ENCODE measurements at regions not wholly inside any gene's neighbourhood (a gene's known extent, or its start where the extent isn't known, plus 50 kb on each side); places are given as distances from the start of the nearest gene placed in this dataset.

DNA sequence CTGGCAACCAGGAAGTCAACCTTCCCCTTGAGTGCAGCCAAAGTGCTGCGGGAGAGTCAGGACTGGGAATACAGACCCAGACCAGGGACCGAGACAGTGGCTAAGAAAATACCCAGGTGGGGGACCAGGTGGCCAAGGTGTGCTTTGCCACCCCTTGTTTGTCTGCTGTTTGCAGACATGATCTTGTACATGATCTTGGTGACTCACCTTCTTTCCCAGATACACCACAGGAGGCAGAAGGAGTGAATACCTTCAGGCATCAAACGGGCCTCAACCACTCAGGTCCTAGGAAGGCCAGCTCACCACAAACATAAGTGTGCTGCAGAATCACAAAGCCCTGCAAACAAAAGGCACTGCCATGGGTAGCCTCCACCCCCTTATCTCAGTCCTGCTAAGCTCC lies 62.0 kb downstream of the CNGA2 start:
- no peak for DNase-seq (ENCODE audit: low read depth, low spot score)
- in situ Hi-C loops (cut with HindIII; ENCODE audit: low pct_unique_long_range_greater_than_20kb, low sequenced_read_pairs): no loop called here

DNA sequence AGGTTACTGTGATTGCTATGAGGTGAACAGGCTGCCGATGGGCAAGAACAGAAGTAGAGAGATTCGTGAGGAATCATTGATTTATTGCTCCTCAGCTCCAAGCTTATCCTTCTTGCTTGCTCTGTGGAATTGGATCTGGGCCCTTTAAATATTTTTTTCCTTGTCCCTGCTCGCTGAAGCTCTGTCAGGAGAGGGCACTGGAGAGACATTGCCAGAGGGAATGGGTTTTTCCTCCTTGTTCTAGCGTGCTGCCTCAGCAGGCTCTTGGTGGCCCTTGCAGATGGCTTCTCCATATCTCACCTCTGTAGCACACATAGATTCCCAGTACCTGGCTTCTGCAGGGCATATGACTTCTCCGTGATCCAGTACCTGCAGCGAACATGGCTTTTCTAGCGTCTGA lies 67.4 kb downstream of the CNGA2 start:
- peak; percentile 34 for DNase-seq (ENCODE audit: low read depth, low spot score)
- in situ Hi-C loops (cut with HindIII; ENCODE audit: low pct_unique_long_range_greater_than_20kb, low sequenced_read_pairs): no loop called here

DNA sequence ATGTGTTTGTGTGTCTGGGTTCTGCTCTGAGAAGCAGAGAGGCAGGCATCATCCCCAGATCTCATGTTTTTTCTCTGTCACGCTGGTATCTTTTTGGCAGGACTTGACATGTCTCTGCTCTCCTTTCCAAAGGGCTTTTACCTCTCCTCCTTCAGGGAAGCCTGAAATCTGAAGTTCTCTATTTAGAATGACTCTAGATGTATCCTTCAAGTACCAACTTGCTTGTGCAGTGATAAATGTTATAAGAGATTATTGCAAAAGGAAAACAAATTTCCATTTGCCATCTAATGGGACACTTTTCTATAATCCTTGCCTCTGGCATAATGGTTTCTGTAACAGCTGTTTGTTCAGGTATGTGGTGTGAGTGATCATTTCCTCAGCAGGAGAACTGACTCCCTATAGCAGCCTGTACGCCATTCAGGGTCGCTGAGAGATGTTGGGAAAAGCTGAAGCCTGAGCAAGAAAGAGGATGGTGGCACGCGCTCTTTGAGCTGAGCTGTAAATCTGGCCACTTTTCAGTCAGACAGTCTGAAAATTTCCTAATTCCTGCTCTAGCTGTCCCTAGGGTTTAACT lies 72.5 kb downstream of the CNGA2 start:
- no peak for DNase-seq (ENCODE audit: low read depth, low spot score)
- in situ Hi-C loops (cut with HindIII; ENCODE audit: low pct_unique_long_range_greater_than_20kb, low sequenced_read_pairs): no loop called here

- DNase-seq (ENCODE audit: low read depth, low spot score): no peak
- in situ Hi-C loops (cut with HindIII; ENCODE audit: low pct_unique_long_range_greater_than_20kb, low sequenced_read_pairs): no loop called here
Measured at GRCh38 chrX:151812661-151813060, 78.1 kb downstream of the CNGA2 start.

GRCh38 chrX:151814767-151815166 lies 80.2 kb downstream of the CNGA2 start:
- no peak for DNase-seq (ENCODE audit: low read depth, low spot score)
- in situ Hi-C loops (cut with HindIII; ENCODE audit: low pct_unique_long_range_greater_than_20kb, low sequenced_read_pairs): no loop called here

GRCh38 chrX:151815398-151815797 lies 80.9 kb downstream of the CNGA2 start:
- in situ Hi-C loops (cut with HindIII; ENCODE audit: low pct_unique_long_range_greater_than_20kb, low sequenced_read_pairs): no loop called here

DNA sequence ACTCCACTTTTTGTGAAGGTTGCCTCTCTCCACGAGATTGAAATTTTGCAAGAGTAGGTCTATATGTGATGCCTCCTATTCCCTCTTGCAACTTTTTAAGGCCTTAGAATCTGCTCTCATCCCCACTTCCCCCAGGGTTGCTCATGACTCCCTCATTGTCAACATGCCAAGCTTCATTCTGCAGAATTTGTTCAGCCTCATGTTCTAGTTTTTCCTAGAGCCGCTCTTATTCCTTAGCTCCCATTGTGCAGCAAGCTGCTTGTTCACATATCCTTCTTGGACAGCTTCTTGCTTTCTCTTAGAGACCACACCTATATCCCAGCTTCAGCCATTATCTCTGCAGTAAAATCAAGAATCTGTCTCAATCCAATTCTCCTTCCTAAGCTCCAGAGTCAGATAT lies 82.4 kb downstream of the CNGA2 start:
- no peak for DNase-seq (ENCODE audit: low read depth, low spot score)
- in situ Hi-C loops (cut with HindIII; ENCODE audit: low pct_unique_long_range_greater_than_20kb, low sequenced_read_pairs): no loop called here

More at GRCh38 chrX:151815398-151815797, 80.9 kb downstream of the CNGA2 start:
- DNase-seq (ENCODE audit: low read depth, low spot score): no peak

DNA sequence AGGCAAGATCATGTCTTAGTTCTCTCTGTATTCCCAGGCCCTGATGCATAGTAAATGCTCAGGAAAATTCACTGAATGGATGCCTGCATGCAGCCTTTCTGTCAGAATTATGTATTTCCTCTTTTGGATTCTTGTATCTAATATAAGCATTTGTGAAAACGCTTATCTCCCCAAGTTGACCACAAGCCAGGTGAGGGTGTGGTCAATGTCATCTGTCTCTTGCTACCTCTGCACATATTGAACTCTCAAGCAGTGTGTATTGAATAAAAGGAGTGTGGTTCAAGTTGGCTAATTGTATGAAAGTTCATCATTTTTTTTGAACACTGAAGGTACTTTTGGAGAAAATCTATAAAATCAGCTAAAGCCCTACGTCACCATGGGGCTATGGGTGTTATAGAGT lies 84.3 kb downstream of the CNGA2 start:
- no peak for DNase-seq (ENCODE audit: low read depth, low spot score)
- in situ Hi-C loops (cut with HindIII; ENCODE audit: low pct_unique_long_range_greater_than_20kb, low sequenced_read_pairs): no loop called here

- no peak for DNase-seq (ENCODE audit: low read depth, low spot score)
- in situ Hi-C loops (cut with HindIII; ENCODE audit: low pct_unique_long_range_greater_than_20kb, low sequenced_read_pairs): no loop called here
Measured at GRCh38 chrX:151821226-151821625, 86.7 kb downstream of the CNGA2 start.

DNA sequence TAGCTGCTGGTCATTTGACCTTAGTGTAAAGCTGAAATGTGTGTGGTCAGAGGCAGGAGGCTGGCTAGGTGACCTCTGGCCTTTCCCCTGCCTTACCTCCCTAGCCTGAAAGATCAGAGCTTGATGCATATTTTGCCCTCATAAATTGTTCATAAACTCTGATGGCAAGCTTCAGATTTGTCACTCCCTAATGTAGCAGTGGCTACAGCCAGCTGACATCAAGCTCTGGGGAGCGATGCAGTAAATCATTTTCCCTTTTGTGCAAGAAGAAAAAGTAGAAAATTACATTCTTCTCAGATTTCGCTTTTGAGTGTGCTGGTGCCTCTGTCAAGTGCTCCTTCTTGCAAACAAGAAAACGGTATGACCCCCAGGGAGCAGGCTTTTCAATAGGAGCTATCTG lies 87.7 kb upstream of the MAGEA4 start:
- no peak for DNase-seq (ENCODE audit: low read depth, low spot score)
- in situ Hi-C loops (cut with HindIII; ENCODE audit: low pct_unique_long_range_greater_than_20kb, low sequenced_read_pairs): no loop called here

DNA sequence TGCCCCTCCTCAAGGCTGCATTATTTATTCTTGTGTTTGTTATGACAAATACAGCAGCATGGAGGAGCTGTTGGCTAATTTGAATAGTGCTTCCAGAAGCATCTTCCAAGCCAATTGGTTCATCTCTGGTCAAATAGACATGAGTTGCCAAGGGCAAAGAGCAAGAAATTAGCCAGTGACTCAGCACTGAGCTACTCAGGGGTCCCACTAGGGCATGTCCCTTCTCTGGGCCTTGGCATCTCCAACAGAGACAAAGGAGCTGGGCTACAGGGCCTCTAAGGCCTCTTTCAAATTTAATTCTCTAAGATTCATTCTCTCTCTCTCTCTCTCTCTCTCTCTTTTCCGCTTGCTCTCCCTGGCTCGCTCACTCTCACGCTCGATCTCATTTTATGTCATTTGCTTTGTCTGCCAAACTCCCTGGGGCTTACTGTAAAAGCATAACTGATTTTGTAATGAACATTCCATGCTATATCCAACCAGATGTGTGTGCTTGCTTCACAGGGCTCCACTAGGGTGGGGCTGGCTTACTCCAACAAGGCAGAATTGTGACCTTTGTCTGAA lies 86.7 kb upstream of the MAGEA4 start:
- DNase-seq (ENCODE audit: low read depth, low spot score): peak; percentile 2
- in situ Hi-C loops (cut with HindIII; ENCODE audit: low pct_unique_long_range_greater_than_20kb, low sequenced_read_pairs): no loop called here

GRCh38 chrX:151828439-151829080 lies 84.1 kb upstream of the MAGEA4 start:
- in situ Hi-C loops (cut with HindIII; ENCODE audit: low pct_unique_long_range_greater_than_20kb, low sequenced_read_pairs): no loop called here
- no peak for DNase-seq (ENCODE audit: low read depth, low spot score)

DNA sequence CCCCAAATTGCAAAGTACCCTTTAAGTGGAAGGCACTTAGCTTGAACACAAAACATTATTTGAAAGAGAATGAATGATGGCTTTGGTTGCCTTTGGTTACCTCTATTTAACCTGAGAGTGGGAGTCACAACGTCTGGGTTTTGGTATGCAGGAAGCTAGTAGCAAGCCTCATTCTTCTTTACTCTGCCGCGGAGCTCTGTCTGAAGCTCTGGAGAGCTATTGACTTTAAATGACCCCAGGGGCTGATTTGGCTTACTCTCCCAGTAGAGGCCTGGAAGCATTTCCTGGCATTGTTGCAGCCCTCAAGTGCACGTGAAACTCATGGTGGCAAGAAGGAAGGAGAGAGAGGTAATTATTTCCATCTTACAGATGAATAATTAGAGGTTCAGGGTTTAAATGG lies 81.8 kb upstream of the MAGEA4 start:
- DNase-seq (ENCODE audit: low read depth, low spot score): no peak
- in situ Hi-C loops (cut with HindIII; ENCODE audit: low pct_unique_long_range_greater_than_20kb, low sequenced_read_pairs): no loop called here

GRCh38 chrX:151852294-151852693 lies 60.4 kb upstream of the MAGEA4 start:
- in situ Hi-C loops (cut with HindIII; ENCODE audit: low pct_unique_long_range_greater_than_20kb, low sequenced_read_pairs): no loop called here
- DNase-seq (ENCODE audit: low read depth, low spot score): peak; percentile 52

DNA sequence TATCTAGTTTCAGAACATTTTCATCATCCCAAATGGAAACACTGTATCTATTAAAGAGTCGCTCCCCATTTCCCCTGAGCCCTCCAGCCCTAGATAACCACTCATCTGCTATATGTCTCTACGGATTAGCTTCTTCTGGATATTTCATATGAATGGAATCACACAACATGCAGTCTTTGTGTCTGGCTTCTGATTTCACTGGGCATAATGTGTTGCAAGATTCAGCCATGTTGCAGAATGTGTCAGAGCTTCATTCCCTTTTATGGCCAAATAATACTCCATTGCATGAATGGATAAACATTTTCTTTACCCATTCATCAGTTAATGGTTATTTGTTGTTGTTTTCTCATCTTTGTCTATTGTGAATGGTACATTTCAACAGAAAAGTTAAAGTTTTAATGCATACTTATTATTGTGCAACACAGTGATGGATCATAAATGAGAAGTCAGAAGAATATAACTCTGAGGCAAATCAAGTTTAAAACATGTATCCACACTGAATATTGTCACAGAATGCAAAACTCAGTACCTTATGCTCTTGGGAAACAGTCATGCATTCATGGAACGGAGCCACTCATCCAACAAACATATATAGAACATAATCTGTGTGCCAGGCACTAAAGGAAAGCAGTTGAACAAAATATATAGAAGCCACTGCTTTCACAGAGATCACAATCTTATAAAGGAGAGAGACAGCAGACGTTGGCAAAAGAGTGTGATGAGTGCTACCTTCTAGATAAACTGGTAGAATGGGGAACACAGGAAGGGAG lies 57.8 kb upstream of the MAGEA4 start:
- no peak for DNase-seq (ENCODE audit: low read depth, low spot score)
- in situ Hi-C loops (cut with HindIII; ENCODE audit: low pct_unique_long_range_greater_than_20kb, low sequenced_read_pairs): no loop called here

- no peak for DNase-seq (ENCODE audit: low read depth, low spot score)
- in situ Hi-C loops (cut with HindIII; ENCODE audit: low pct_unique_long_range_greater_than_20kb, low sequenced_read_pairs): no loop called here
Measured at GRCh38 chrX:151859481-151859880, 53.2 kb upstream of the MAGEA4 start.

DNA sequence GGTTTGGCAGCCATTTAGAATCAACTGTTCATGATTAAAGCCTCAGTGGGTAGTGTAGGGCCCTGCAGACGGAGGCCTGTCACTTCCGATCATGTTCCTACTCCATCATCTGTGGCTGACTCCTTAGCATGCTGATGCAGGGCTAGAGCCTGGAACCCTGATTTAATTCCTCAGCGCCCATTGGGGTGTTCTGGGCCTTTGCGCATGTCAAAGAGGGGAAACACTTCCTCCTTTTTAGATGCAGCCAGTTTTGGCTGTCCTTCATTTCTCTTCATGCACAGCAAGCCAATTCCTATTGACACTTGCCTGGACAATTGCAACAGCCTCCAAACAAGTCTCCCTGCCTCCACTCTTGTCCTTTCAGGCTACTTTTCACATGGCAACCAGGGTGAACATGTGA lies 51.9 kb upstream of the MAGEA4 start:
- in situ Hi-C loops (cut with HindIII; ENCODE audit: low pct_unique_long_range_greater_than_20kb, low sequenced_read_pairs): no loop called here
- DNase-seq (ENCODE audit: low read depth, low spot score): no peak

Measured in SK-MEL-5 (cell line).